SK-N-SH treated with all-trans-retinoic acid at 6 μM for 48 hours (cell line): ENCODE measurements at regions not wholly inside any gene's neighbourhood (a gene's known extent, or its start where the extent isn't known, plus 50 kb on each side); places are given as distances from the start of the nearest gene placed in this dataset.

ENCODE experiments used
- ATAC-seq: fragments of 200-7000 bp; cut with Tn5 transposase; 3 replicates; pipeline ENCODE4 v1.9.1; 2020; ENCODE audit warnings: mild to moderate bottlenecking, moderate library complexity
- BACH2 ChIP-seq: fragments of 250-450 bp; sonication (Bioruptor Pico); IDR thresholded peaks from 2 replicates; pipeline ENCODE4 v1.9.0; 2021; ENCODE audit warnings: mild to moderate bottlenecking, borderline replicate concordance
- CSDC2 ChIP-seq: fragments of 250-450 bp; sonication (Bioruptor Pico); IDR thresholded peaks from 2 replicates; pipeline ENCODE4 v1.5.0; 2020; ENCODE audit warnings: mild to moderate bottlenecking, moderate library complexity
- ESRRG ChIP-seq: fragments of 250-450 bp; sonication (Bioruptor Pico); IDR thresholded peaks from 2 replicates; pipeline ENCODE4 v1.6.1; 2021; ENCODE audit warnings: mild to moderate bottlenecking
- GLIS3 ChIP-seq: fragments of 250-450 bp; sonication (Bioruptor Pico); IDR thresholded peaks from 2 replicates; pipeline ENCODE4 v1.5.0; 2020; ENCODE audit warnings: mild to moderate bottlenecking, moderate library complexity
- ISL1 ChIP-seq: fragments of 250-450 bp; sonication (Bioruptor Pico); IDR thresholded peaks from 2 replicates; pipeline ENCODE4 v2.1.2; 2022; ENCODE audit warnings: mild to moderate bottlenecking, moderate library complexity
- OSR1 ChIP-seq: fragments of 250-450 bp; sonication (Bioruptor Pico); IDR thresholded peaks from 2 replicates; pipeline ENCODE4 v1.8.0; 2022; ENCODE audit warnings: moderate library complexity, mild to moderate bottlenecking, inconsistent platforms
- PATZ1 ChIP-seq: fragments of 250-450 bp; sonication (Bioruptor Pico); IDR thresholded peaks from 2 replicates; pipeline ENCODE4 v1.8.0; 2020; ENCODE audit warnings: mild to moderate bottlenecking, moderate library complexity, borderline replicate concordance
- PPARA ChIP-seq: fragments of 250-450 bp; sonication (Bioruptor Pico); IDR thresholded peaks from 2 replicates; pipeline ENCODE4 v1.5.0; 2020; ENCODE audit warnings: mild to moderate bottlenecking, borderline replicate concordance
- RARB ChIP-seq: fragments of 250-450 bp; sonication (Bioruptor Pico); IDR thresholded peaks from 2 replicates; pipeline ENCODE4 v1.8.0; 2021; ENCODE audit warnings: mild to moderate bottlenecking, moderate library complexity
- SNAI2 ChIP-seq: fragments of 250-450 bp; sonication (Bioruptor Pico); IDR thresholded peaks from 2 replicates; pipeline ENCODE4 v1.5.0; 2020; ENCODE audit warnings: mild to moderate bottlenecking, moderate library complexity
- TCF4 ChIP-seq: fragments of 250-450 bp; sonication (Bioruptor Pico); IDR thresholded peaks from 2 replicates; pipeline ENCODE4 v1.8.0; 2021; ENCODE audit warnings: mild to moderate bottlenecking, moderate library complexity, borderline replicate concordance
- TOX ChIP-seq: fragments of 250-450 bp; sonication (Bioruptor Pico); IDR thresholded peaks from 2 replicates; pipeline ENCODE4 v1.8.0; 2021; ENCODE audit warnings: mild to moderate bottlenecking, moderate library complexity, borderline replicate concordance
- TSHZ2 ChIP-seq: fragments of 250-450 bp; sonication (Bioruptor Pico); IDR thresholded peaks from 2 replicates; pipeline ENCODE4 v1.5.0; 2020; ENCODE audit warnings: mild to moderate bottlenecking, moderate library complexity
- ZC3H10 ChIP-seq: fragments of 250-450 bp; sonication (Bioruptor Pico); IDR thresholded peaks from 2 replicates; pipeline ENCODE4 v1.5.1; 2021; ENCODE audit warnings: mild to moderate bottlenecking, moderate library complexity
- ZFP3 ChIP-seq: fragments of 250-450 bp; sonication (Bioruptor Pico); IDR thresholded peaks from 2 replicates; pipeline ENCODE4 v1.5.0; 2020; ENCODE audit warnings: mild to moderate bottlenecking, moderate library complexity
- ZFP30 ChIP-seq: fragments of 450-650 bp; formaldehyde crosslinking; IDR thresholded peaks from 2 replicates; pipeline ENCODE4 v1.5.0; 2022; ENCODE audit warnings: mild to moderate bottlenecking, moderate library complexity
- ZNF565 ChIP-seq: fragments of 450-650 bp; formaldehyde crosslinking; conservative IDR thresholded peaks from 2 replicates; pipeline ENCODE4 v1.5.0; 2020; ENCODE audit warnings: low read depth, mild to moderate bottlenecking, moderate library complexity
- ZNF70 ChIP-seq: fragments of 450-650 bp; formaldehyde crosslinking; IDR thresholded peaks from 2 replicates; pipeline ENCODE4 v1.5.0; 2020; ENCODE audit warnings: mild to moderate bottlenecking, moderate library complexity
- TF ChIP-seq, protein P1 (sequence below): fragments of 250-450 bp; sonication (Bioruptor Pico); IDR thresholded peaks from 2 replicates; pipeline ENCODE4 v1.5.1; 2020; ENCODE audit warnings: low read depth, mild to moderate bottlenecking, moderate library complexity
- TF ChIP-seq, protein P2 (sequence below): fragments of 250-450 bp; sonication (Bioruptor Pico); IDR thresholded peaks from 2 replicates; pipeline ENCODE4 v1.5.1; 2021; ENCODE audit warnings: mild to moderate bottlenecking, moderate library complexity

- TF ChIP-seq TOX (CRISPR knock-in tag): no peak
- no peak for TF ChIP-seq ISL1 (CRISPR knock-in tag)
- no peak for TF ChIP-seq TSHZ2 (CRISPR knock-in tag)
- TF ChIP-seq PPARA (CRISPR knock-in tag): no peak
- no peak for TF ChIP-seq GLIS3 (CRISPR knock-in tag)
- TF ChIP-seq ZC3H10: no peak
- no peak for ATAC-seq
These were observed 186.7 kb upstream of the DAPK1 start for GRCh38 chr9:87310827-87311523.

GRCh38 chr9:87319656-87320055, 178.0 kb upstream of the DAPK1 start:
- ATAC-seq: no peak
- TF ChIP-seq ZFP30 (no peak), ISL1 (CRISPR knock-in tag) (no peak), OSR1 (CRISPR knock-in tag) (no peak), BACH2 (CRISPR knock-in tag) (no peak), CSDC2 (CRISPR knock-in tag) (no peak), ZC3H10 (no peak), ZNF70 (CRISPR knock-in tag) (no peak), TCF4 (CRISPR knock-in tag) (no peak), TSHZ2 (CRISPR knock-in tag) (no peak), RARB (no peak), ZFP3 (no peak), PPARA (CRISPR knock-in tag) (no peak), GLIS3 (CRISPR knock-in tag) (no peak), SNAI2 (CRISPR knock-in tag) (no peak), PATZ1 (no peak), ZNF565 (CRISPR knock-in tag) (no peak), ESRRG (CRISPR knock-in tag) (no peak)
- TF ChIP-seq, protein P1, sequence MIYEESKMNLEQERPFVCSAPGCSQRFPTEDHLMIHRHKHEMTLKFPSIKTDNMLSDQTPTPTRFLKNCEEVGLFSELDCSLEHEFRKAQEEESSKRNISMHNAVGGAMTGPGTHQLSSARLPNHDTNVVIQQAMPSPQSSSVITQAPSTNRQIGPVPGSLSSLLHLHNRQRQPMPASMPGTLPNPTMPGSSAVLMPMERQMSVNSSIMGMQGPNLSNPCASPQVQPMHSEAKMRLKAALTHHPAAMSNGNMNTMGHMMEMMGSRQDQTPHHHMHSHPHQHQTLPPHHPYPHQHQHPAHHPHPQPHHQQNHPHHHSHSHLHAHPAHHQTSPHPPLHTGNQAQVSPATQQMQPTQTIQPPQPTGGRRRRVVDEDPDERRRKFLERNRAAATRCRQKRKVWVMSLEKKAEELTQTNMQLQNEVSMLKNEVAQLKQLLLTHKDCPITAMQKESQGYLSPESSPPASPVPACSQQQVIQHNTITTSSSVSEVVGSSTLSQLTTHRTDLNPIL: no peak
- TF ChIP-seq, protein P2, sequence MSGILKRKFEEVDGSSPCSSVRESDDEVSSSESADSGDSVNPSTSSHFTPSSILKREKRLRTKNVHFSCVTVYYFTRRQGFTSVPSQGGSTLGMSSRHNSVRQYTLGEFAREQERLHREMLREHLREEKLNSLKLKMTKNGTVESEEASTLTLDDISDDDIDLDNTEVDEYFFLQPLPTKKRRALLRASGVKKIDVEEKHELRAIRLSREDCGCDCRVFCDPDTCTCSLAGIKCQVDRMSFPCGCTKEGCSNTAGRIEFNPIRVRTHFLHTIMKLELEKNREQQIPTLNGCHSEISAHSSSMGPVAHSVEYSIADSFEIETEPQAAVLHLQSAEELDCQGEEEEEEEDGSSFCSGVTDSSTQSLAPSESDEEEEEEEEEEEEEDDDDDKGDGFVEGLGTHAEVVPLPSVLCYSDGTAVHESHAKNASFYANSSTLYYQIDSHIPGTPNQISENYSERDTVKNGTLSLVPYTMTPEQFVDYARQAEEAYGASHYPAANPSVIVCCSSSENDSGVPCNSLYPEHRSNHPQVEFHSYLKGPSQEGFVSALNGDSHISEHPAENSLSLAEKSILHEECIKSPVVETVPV (CRISPR knock-in tag): no peak
